GM13976 (cell line): ENCODE measurements at regions not wholly inside any gene's neighbourhood (a gene's known extent, or its start where the extent isn't known, plus 50 kb on each side); places are given as distances from the start of the nearest gene placed in this dataset.

Source experiments
- DNase-seq: peaks from one replicate; pipeline ENCODE4 v3.0.0; 2012; ENCODE audit warnings: low spot score
- in situ Hi-C: fragments of 300-500 bp; cut with MboI; formaldehyde crosslinking; loops from one replicate; pipeline ENCODE4 v1.12.0; 2022; ENCODE audit warnings: low sequenced_read_pairs, mixed read lengths, inconsistent platforms; ENCODE audit not compliant: unreplicated experiment
- TF ChIP-seq, protein P1 (sequence below): IDR thresholded peaks from 2 replicates; pipeline ENCODE4 v1.5.1; 2012; ENCODE audit warnings: borderline replicate concordance, mild to moderate bottlenecking; ENCODE audit not compliant: insufficient read depth; ENCODE audit errors: extremely low read depth, missing control alignments, control extremely low read depth

- in situ Hi-C loops: no loop called here
- TF ChIP-seq, protein P1, sequence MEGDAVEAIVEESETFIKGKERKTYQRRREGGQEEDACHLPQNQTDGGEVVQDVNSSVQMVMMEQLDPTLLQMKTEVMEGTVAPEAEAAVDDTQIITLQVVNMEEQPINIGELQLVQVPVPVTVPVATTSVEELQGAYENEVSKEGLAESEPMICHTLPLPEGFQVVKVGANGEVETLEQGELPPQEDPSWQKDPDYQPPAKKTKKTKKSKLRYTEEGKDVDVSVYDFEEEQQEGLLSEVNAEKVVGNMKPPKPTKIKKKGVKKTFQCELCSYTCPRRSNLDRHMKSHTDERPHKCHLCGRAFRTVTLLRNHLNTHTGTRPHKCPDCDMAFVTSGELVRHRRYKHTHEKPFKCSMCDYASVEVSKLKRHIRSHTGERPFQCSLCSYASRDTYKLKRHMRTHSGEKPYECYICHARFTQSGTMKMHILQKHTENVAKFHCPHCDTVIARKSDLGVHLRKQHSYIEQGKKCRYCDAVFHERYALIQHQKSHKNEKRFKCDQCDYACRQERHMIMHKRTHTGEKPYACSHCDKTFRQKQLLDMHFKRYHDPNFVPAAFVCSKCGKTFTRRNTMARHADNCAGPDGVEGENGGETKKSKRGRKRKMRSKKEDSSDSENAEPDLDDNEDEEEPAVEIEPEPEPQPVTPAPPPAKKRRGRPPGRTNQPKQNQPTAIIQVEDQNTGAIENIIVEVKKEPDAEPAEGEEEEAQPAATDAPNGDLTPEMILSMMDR: no peak
Measured at GRCh38 chr7:84678841-84679240, 484.3 kb upstream of the SEMA3A start.

DNA sequence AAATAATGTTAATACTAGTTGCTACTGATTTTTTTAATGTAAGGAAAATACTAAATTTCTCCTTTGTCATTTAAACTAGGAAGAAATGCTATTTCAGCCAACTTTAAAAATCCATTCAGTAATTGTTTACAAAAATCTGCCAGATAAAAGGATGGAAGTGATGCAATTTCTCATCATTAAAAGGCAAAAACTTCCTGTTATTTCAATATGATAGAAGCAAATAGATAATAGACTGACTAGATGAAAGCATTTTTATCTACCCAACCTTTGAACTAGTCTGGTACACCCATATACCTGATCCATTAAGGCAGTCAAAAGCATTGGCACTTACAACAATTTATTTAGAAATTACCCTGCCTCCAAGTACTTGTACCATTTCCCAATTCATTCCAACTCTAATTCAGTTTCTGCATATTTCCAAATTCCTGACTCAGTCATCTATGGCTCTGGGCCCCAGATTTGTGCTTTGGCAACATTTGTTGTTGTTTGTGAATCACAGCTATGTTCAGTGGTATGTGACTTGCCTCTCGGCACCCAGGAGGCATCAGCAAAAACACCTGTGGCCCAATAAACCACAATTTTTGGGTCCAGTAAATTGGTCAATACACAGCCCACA, 482.6 kb upstream of the SEMA3A start:
- TF ChIP-seq, protein P1: no peak
- in situ Hi-C loops: no loop called here
- DNase-seq: no peak

More at GRCh38 chr7:84678841-84679240, 484.3 kb upstream of the SEMA3A start:
- no peak for DNase-seq

- in situ Hi-C loops: no loop called here
- no peak for DNase-seq
- TF ChIP-seq, protein P1: no peak
Measured at GRCh38 chr7:84675633-84676034, 481.0 kb upstream of the SEMA3A start.

GRCh38 chr7:84674236-84674913, 479.8 kb upstream of the SEMA3A start:
- in situ Hi-C loops: no loop called here
- TF ChIP-seq, protein P1: no peak
- DNase-seq: no peak

DNA sequence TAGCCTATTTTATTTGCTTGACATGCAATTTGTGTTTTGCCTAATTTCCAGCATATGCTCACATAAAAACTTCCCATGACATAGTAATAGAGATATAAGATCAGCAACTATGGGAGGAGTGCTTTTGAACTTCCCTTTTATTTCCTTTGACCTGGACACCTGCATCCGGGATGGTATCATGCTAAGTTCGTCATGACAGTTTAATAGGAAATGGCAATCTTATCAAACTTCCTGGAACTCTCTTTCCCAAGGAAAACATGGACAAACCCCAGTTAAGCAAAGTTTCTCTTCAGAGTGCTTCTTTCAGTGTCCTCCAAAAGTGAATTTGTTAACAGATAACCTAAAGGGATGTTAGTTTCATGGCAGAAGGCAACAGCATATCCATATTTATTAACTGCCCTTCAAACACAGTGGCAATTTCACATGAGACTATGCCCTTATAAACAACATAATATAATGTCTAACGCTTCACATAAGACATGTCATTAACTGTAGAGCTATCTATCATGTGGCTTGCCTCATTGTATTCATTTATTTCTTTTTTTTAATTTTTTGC, 474.7 kb upstream of the SEMA3A start:
- in situ Hi-C loops: no loop called here
- no peak for DNase-seq
- TF ChIP-seq, protein P1: no peak

DNA sequence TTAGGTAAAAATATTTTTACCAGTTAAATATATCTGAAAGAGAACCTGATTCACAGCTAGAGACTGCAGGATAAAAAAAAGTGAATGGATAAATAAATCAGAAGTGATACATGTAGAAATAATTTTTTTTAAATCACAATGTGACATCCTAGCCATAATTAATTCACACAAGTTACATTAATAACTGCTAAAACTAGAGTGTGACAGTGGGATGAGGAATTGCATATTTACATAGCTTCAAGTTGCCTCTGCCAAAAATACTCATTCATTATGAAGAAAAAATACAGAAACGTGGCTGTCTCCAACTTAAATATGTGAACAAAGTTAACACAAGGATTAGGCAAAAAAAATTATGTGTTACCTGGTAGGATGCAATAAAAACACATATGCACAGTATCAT, 473.5 kb upstream of the SEMA3A start:
- TF ChIP-seq, protein P1: no peak
- in situ Hi-C loops: no loop called here
- no peak for DNase-seq
